K562 (cell line): ENCODE measurements at regions not wholly inside any gene's neighbourhood (a gene's known extent, or its start where the extent isn't known, plus 50 kb on each side); places are given as distances from the start of the nearest gene placed in this dataset.

ENCODE experiments used
- ATAC-seq: fragments of 200-7000 bp; cut with Tn5 transposase; 3 replicates; pipeline ENCODE4 v1.9.1; 2020; ENCODE audit warnings: moderate library complexity
- BruUV-seq: library from RNA; stranded (reverse); fragments of 400-500 nt; replicated peaks from 2 replicates; lab custom pipeline; 2021; lab: Mats Ljungman, UMichigan
- CTCF ChIA-PET: fragments of 300-600 bp; formaldehyde crosslinking; extraction: SDS; loops from one replicate; lab custom pipeline; 2021; ENCODE audit warnings: low intra/inter-chr PET ratio; lab: Yijun Ruan, JAX
- POLR2A ChIA-PET: fragments of 300-600, 350-650 bp; sonication (Branson Sonifier 250); formaldehyde crosslinking; extraction: SDS; loops from one replicate; lab custom pipeline; 2021; ENCODE audit warnings: antibody characterized with exemption, inconsistent platforms; lab: Yijun Ruan, JAX
- DNase-seq, 4 experiments: peaks; one replicate each; pipeline versions ENCODE4 v3.0.0 to v3.0.0-alpha.2; 2011 to 2018; ENCODE audit warnings: low spot score in 3 of 4, mixed read lengths in 3 of 4; ENCODE audit errors: extremely low read depth in 1 of 4
- FAIRE-seq: peaks from 2 replicates; lab custom pipeline; 2011; peaks lifted over from hg19 to GRCh38; lab: Jason Lieb, UNC
- H2AFZ ChIP-seq: 2 replicates; pipeline ENCODE4 v1.6.0; 2011; ENCODE audit warnings: low read depth, low read length, control low read depth, inconsistent platforms
- H3K27ac ChIP-seq: fragments of 200-600 bp; 3 replicates; pipeline ENCODE4 v1.8.0; 2011; ENCODE audit warnings: low read depth, mild to moderate bottlenecking, control low read depth, inconsistent platforms, low read length, moderate library complexity, mixed read lengths; ENCODE audit errors: extremely low read depth
- H3K27me3 ChIP-seq, 2 experiments: fragments of 300-600 bp in 1 of 2; 2 replicates in 1 of 2; 3 replicates in 1 of 2; pipeline versions ENCODE4 v1.6.0 to v1.8.0; 2011; ENCODE audit warnings: inconsistent platforms in 2 of 2, low read length in 2 of 2, mild to moderate bottlenecking in 1 of 2, mixed read lengths in 1 of 2, moderate library complexity in 1 of 2; ENCODE audit not compliant: control insufficient read depth in 2 of 2, insufficient read depth in 2 of 2
- H3K36me3 ChIP-seq: fragments of 300-600 bp; 3 replicates; pipeline ENCODE4 v1.8.0; 2011; ENCODE audit warnings: mild to moderate bottlenecking, low read length, inconsistent platforms; ENCODE audit not compliant: control insufficient read depth, insufficient read depth
- H3K4me1 ChIP-seq, 2 experiments: fragments of 200-600 bp in 1 of 2; replicated peaks in 1 of 2; 2 replicates in 1 of 2; 3 replicates in 1 of 2; pipeline versions ENCODE4 v1.5.1 to v1.8.0; 2011; ENCODE audit warnings: inconsistent platforms in 2 of 2, low read length in 2 of 2, mild to moderate bottlenecking in 1 of 2, mixed read lengths in 1 of 2, moderate library complexity in 1 of 2; ENCODE audit not compliant: control insufficient read depth in 2 of 2, insufficient read depth in 2 of 2
- H3K4me2 ChIP-seq: 2 replicates; pipeline ENCODE4 v1.6.1; 2011; ENCODE audit warnings: low read length, control low read depth, inconsistent platforms, mixed read lengths; ENCODE audit not compliant: insufficient read depth
- H3K4me3 ChIP-seq: fragments of 200-600 bp; sonication (generic), shearing (Covaris generic); 2 replicates; pipeline ENCODE4 v1.5.1; 2016; ENCODE audit warnings: control low read depth, inconsistent platforms
- H3K79me2 ChIP-seq: fragments of 200-600 bp; 3 replicates; pipeline ENCODE4 v1.8.0; 2011; ENCODE audit warnings: low read length, inconsistent platforms; ENCODE audit not compliant: control insufficient read depth, insufficient read depth
- H3K9ac ChIP-seq, 2 experiments: 2 replicates each; pipeline versions ENCODE4 v1.6.0 to v1.6.1; 2011; ENCODE audit warnings: low read depth in 2 of 2, low read length in 2 of 2, control low read depth in 1 of 2, inconsistent platforms in 1 of 2, mild to moderate bottlenecking in 1 of 2, mixed read lengths in 1 of 2; ENCODE audit not compliant: insufficient read depth in 1 of 2
- H3K9me1 ChIP-seq: one replicate; pipeline ENCODE4 v1.6.0; 2011; ENCODE audit warnings: inconsistent platforms, mild to moderate bottlenecking, low read length, moderate library complexity; ENCODE audit not compliant: control insufficient read depth, insufficient read depth
- H3K9me3 ChIP-seq: replicated peaks from 2 replicates; pipeline ENCODE4 v1.5.1; 2011; ENCODE audit warnings: low read depth, low read length, inconsistent platforms; ENCODE audit not compliant: control insufficient read depth, insufficient read depth
- H4K20me1 ChIP-seq: replicated peaks from 2 replicates; pipeline ENCODE4 v1.6.1; 2011; ENCODE audit warnings: low read length, inconsistent platforms, mixed read lengths; ENCODE audit not compliant: control insufficient read depth, insufficient read depth
- E2F3 ChIP-seq: fragments of 250-450 bp; sonication (Bioruptor Pico); IDR thresholded peaks from 2 replicates; pipeline ENCODE4 v1.4.0; 2020; ENCODE audit warnings: mild to moderate bottlenecking
- EWSR1 ChIP-seq: fragments of 450-650 bp; IDR thresholded peaks from 2 replicates; pipeline ENCODE4 v1.6.1; 2018; ENCODE audit warnings: borderline replicate concordance, mild to moderate bottlenecking, low read depth, moderate library complexity; ENCODE audit not compliant: partially characterized antibody
- ID3 ChIP-seq, 2 experiments: fragments of 250-450 bp in 1 of 2; fragments of 450-650 bp in 1 of 2; sonication (Bioruptor Pico) in 1 of 2; IDR thresholded peaks; 2 replicates each; pipeline versions ENCODE4 v1.6.1 to v1.8.0; 2016 to 2021; ENCODE audit warnings: mild to moderate bottlenecking in 2 of 2, moderate library complexity in 2 of 2, missing compliant biosample characterization in 1 of 2, missing genetic modification characterization in 1 of 2
- KDM1A ChIP-seq, 2 experiments: fragments of 450-650 bp; IDR thresholded peaks; 2 replicates each; pipeline ENCODE4 v1.6.1; 2016; ENCODE audit warnings: mild to moderate bottlenecking in 2 of 2
- NFE2L1 ChIP-seq: fragments of 450-650 bp; IDR thresholded peaks from 2 replicates; pipeline ENCODE4 v1.6.1; 2016; ENCODE audit warnings: missing genetic modification characterization, low read depth, mild to moderate bottlenecking, missing compliant biosample characterization, moderate library complexity, borderline replicate concordance
- RNF219 ChIP-seq: fragments of 250-450 bp; sonication (Bioruptor Pico); IDR thresholded peaks from 2 replicates; pipeline ENCODE4 v1.5.0; 2022; ENCODE audit warnings: mild to moderate bottlenecking
- SMARCA5 ChIP-seq: fragments of 450-650 bp; IDR thresholded peaks from 2 replicates; pipeline ENCODE4 v1.6.1; 2016
- USF1 ChIP-seq: sonication (generic); formaldehyde crosslinking; IDR thresholded peaks from 2 replicates; pipeline ENCODE4 v1.9.0; 2022; ENCODE audit warnings: mild to moderate bottlenecking, missing genetic modification reagents
- WGBS: fragments of 100-300 bp; shearing (Covaris generic); methylation state at CpG from one replicate; pipeline ENCODE4 v1.1.6; 2016; ENCODE audit warnings: low coverage, mixed read lengths; ENCODE audit not compliant: insufficient coverage; ENCODE audit errors: missing lambda C conversion rate; 5-methylcytosine and 5-hydroxymethylcytosine counted together
- in situ Hi-C: fragments of 300-500 bp; cut with MboI; formaldehyde crosslinking; loops from 4 replicates; pipeline ENCODE4 v1.15.0; 2018; ENCODE audit warnings: inconsistent platforms, mixed read lengths
- intact Hi-C: fragments of 100-400 bp; cut with micrococcal nuclease; formaldehyde crosslinking; loops from 2 replicates; pipeline ENCODE4 v1.14.2; 2022
- TF ChIP-seq, protein P1 (sequence below): fragments of 200-400 bp; formaldehyde crosslinking; IDR thresholded peaks from 2 replicates; pipeline ENCODE4 v1.6.1; 2017; ENCODE audit warnings: mild to moderate bottlenecking, low read depth, low read length, moderate library complexity

GRCh38 chr1:189821833-189822232 lies 655.8 kb downstream of the BRINP3 start (continued):
- TF ChIP-seq RNF219 (CRISPR knock-in tag): no peak

GRCh38 chr1:189834813-189835212 lies 642.9 kb downstream of the BRINP3 start:
- H3K9me1 ChIP-seq: no peaks in the 10 kb centered on the region
- ChIA-PET CTCF (no interaction called here), POLR2A (no interaction called here)
- H3K79me2 ChIP-seq: no peaks in the 10 kb centered on the region
- no peak for DNase-seq
- no peaks in the 10 kb centered on the region for H3K27me3 ChIP-seq
- FAIRE-seq: no peak
- no peak overlapping the region for H2AFZ ChIP-seq
- in situ Hi-C loops: no loop called here
- no peak overlapping the region for H3K9ac ChIP-seq
- no peaks in the 10 kb centered on the region for H4K20me1 ChIP-seq
- H3K4me1 ChIP-seq: no peaks in the 10 kb centered on the region
- H3K9me3 ChIP-seq: no peaks in the 10 kb centered on the region
- H3K36me3 ChIP-seq: no peaks in the 10 kb centered on the region
- BruUV-seq: no TSS peak
- no peak overlapping the region for H3K27ac ChIP-seq
- ATAC-seq: no peak
- no peak overlapping the region for H3K4me2 ChIP-seq
- WGBS: 1% methylated on average over 4 of the region's 4 CpGs
- intact Hi-C loops: no loop called here
- H3K4me3 ChIP-seq: no peak overlapping the region
- TF ChIP-seq USF1 (CRISPR knock-in tag) (no peak), E2F3 (CRISPR knock-in tag) (no peak), NFE2L1 (tag) (no peak), KDM1A (IDR thresholded peaks at IDR 0.05) (no peak), ID3 (CRISPR knock-in tag; IDR thresholded peaks at IDR 0.05) (no peak), ID3 (tag; IDR thresholded peaks at IDR 0.05) (no peak), SMARCA5 (no peak), EWSR1 (no peak)
- TF ChIP-seq, protein P1, sequence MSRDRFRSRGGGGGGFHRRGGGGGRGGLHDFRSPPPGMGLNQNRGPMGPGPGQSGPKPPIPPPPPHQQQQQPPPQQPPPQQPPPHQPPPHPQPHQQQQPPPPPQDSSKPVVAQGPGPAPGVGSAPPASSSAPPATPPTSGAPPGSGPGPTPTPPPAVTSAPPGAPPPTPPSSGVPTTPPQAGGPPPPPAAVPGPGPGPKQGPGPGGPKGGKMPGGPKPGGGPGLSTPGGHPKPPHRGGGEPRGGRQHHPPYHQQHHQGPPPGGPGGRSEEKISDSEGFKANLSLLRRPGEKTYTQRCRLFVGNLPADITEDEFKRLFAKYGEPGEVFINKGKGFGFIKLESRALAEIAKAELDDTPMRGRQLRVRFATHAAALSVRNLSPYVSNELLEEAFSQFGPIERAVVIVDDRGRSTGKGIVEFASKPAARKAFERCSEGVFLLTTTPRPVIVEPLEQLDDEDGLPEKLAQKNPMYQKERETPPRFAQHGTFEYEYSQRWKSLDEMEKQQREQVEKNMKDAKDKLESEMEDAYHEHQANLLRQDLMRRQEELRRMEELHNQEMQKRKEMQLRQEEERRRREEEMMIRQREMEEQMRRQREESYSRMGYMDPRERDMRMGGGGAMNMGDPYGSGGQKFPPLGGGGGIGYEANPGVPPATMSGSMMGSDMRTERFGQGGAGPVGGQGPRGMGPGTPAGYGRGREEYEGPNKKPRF: no peak
